HCT116 (cell line): ENCODE measurements at regions not wholly inside any gene's neighbourhood (a gene's known extent, or its start where the extent isn't known, plus 50 kb on each side); places are given as distances from the start of the nearest gene placed in this dataset.

Experiments
- ATAC-seq: fragments of 200-7000 bp; cut with Tn5 transposase; 2 replicates; pipeline ENCODE4 v1.9.1; 2020; ENCODE audit warnings: mild to moderate bottlenecking, moderate library complexity
- BruUV-seq: library from RNA; stranded (reverse); fragments of 400-500 nt; replicated peaks from 2 replicates; lab custom pipeline; 2021; lab: Mats Ljungman, UMichigan
- CTCF ChIA-PET: fragments of 300-600 bp; sonication (Branson Sonifier 250); formaldehyde crosslinking; loops from one replicate; lab custom pipeline; 2021; ENCODE audit warnings: antibody characterized with exemption; lab: Charles Lee
- POLR2A ChIA-PET: fragments of 300-600, 350-600 bp; sonication (Branson Sonifier 250); formaldehyde crosslinking; loops from one replicate; lab custom pipeline; 2021; ENCODE audit warnings: antibody characterized with exemption; lab: Charles Lee
- RAD21 ChIA-PET, 2 experiments: fragments of 300-600 bp; sonication (Branson Sonifier 250); formaldehyde crosslinking; loops; one replicate each; lab custom pipeline; 2023; ENCODE audit warnings: low total read pairs in 2 of 2; ENCODE audit not compliant: uncharacterized antibody in 2 of 2, unreplicated experiment in 2 of 2, low non-redundant PET in 1 of 2; lab: Charles Lee
- DNase-seq: peaks from one replicate; pipeline ENCODE4 v3.0.0-alpha.2; 2010; ENCODE audit warnings: low read depth, low spot score
- H2AFZ ChIP-seq: fragments of 200-600 bp; shearing (Covaris generic), sonication (generic); 2 replicates; pipeline ENCODE4 v1.6.1; 2017; ENCODE audit warnings: low read depth, mixed run types, mixed read lengths, antibody characterized with exemption, low read length; ENCODE audit not compliant: poor library complexity, severe bottlenecking
- H3K27ac ChIP-seq: 2 replicates; pipeline ENCODE4 v1.5.1; 2012; ENCODE audit warnings: low read depth, low read length
- H3K27me3 ChIP-seq: fragments of 200-600 bp; sonication (generic); 2 replicates; pipeline ENCODE4 v1.6.1; 2016; ENCODE audit warnings: mixed run types, low read length, mixed read lengths; ENCODE audit not compliant: insufficient read depth
- H3K36me3 ChIP-seq, 2 experiments: fragments of 200-500 bp in 1 of 2; fragments of 200-600 bp in 1 of 2; sonication (Bioruptor generic) in 1 of 2; sonication (generic) in 1 of 2; 2 replicates each; pipeline versions ENCODE4 v1.5.1 to v1.6.1; 2014 to 2016; ENCODE audit warnings: low read length in 2 of 2, inconsistent platforms in 1 of 2, mixed read lengths in 1 of 2, mixed run types in 1 of 2; ENCODE audit not compliant: insufficient read depth in 2 of 2, control insufficient read depth in 1 of 2
- H3K4me1 ChIP-seq, 2 experiments: fragments of 200-600 bp in 1 of 2; sonication (generic) in 1 of 2; 2 replicates each; pipeline versions ENCODE4 v1.5.1 to v1.6.1; 2012 to 2017; ENCODE audit warnings: low read length in 2 of 2, inconsistent platforms in 1 of 2, mild to moderate bottlenecking in 1 of 2, mixed read lengths in 1 of 2, mixed run types in 1 of 2, moderate library complexity in 1 of 2; ENCODE audit not compliant: insufficient read depth in 2 of 2, control insufficient read depth in 1 of 2
- H3K4me2 ChIP-seq: fragments of 200-600 bp; sonication (generic); 2 replicates; pipeline ENCODE4 v1.6.1; 2017; ENCODE audit warnings: mixed run types, low read length, mixed read lengths
- H3K4me3 ChIP-seq, 2 experiments: fragments of 200-600 bp in 1 of 2; sonication (generic) in 1 of 2; replicated peaks in 1 of 2; 2 replicates each; pipeline ENCODE4 v1.5.1; 2011 to 2016; ENCODE audit warnings: low read length in 2 of 2, control low read depth in 1 of 2, low read depth in 1 of 2, mild to moderate bottlenecking in 1 of 2, mixed read lengths in 1 of 2, mixed run types in 1 of 2
- H3K79me2 ChIP-seq: fragments of 200-600 bp; sonication (generic); 2 replicates; pipeline ENCODE4 v1.6.1; 2017; ENCODE audit warnings: mild to moderate bottlenecking, mixed run types, low read length, moderate library complexity, mixed read lengths; ENCODE audit not compliant: insufficient read depth
- H3K9ac ChIP-seq: fragments of 200-600 bp; sonication (generic); 2 replicates; pipeline ENCODE4 v1.6.1; 2016; ENCODE audit warnings: low read length, mixed read lengths
- H3K9me2 ChIP-seq: fragments of 200-600 bp; sonication (generic), shearing (Covaris generic); 2 replicates; pipeline ENCODE4 v1.6.1; 2017; ENCODE audit warnings: mixed run types, mild to moderate bottlenecking, moderate library complexity; ENCODE audit not compliant: insufficient read depth
- H3K9me3 ChIP-seq, 2 experiments: fragments of 200-500 bp in 1 of 2; fragments of 200-600 bp in 1 of 2; sonication (Bioruptor generic) in 1 of 2; sonication (generic) in 1 of 2; 2 replicates each; pipeline ENCODE4 v1.6.1; 2014 to 2017; ENCODE audit warnings: low read length in 2 of 2, mixed read lengths in 2 of 2, inconsistent platforms in 1 of 2, low read depth in 1 of 2, mild to moderate bottlenecking in 1 of 2, mixed run types in 1 of 2, moderate library complexity in 1 of 2; ENCODE audit not compliant: control insufficient read depth in 1 of 2, insufficient read depth in 1 of 2
- H4K20me1 ChIP-seq: fragments of 200-600 bp; sonication (generic), shearing (Covaris generic); 2 replicates; pipeline ENCODE4 v1.6.1; 2017; ENCODE audit warnings: mixed run types, mild to moderate bottlenecking, moderate library complexity; ENCODE audit not compliant: insufficient read depth
- CBX3 ChIP-seq: IDR thresholded peaks from 2 replicates; pipeline ENCODE4 v1.6.1; 2012; ENCODE audit warnings: low read depth
- CEBPB ChIP-seq: IDR thresholded peaks from 2 replicates; pipeline ENCODE4 v1.6.1; 2012; ENCODE audit warnings: low read depth
- EGR1 ChIP-seq: IDR thresholded peaks from 2 replicates; pipeline ENCODE4 v1.6.1; 2012; ENCODE audit warnings: low read depth
- ELF1 ChIP-seq: IDR thresholded peaks from 2 replicates; pipeline ENCODE4 v1.6.1; 2012; ENCODE audit warnings: low read depth, borderline replicate concordance
- JUND ChIP-seq: IDR thresholded peaks from 2 replicates; pipeline ENCODE4 v1.6.1; 2012
- POLR2A ChIP-seq: IDR thresholded peaks from 2 replicates; pipeline ENCODE4 v1.7.0; 2011; ENCODE audit warnings: borderline replicate concordance; ENCODE audit not compliant: insufficient read depth, insufficient read length; ENCODE audit errors: extremely low read depth
- RAD21 ChIP-seq: IDR thresholded peaks from 2 replicates; pipeline ENCODE4 v1.6.1; 2012; ENCODE audit warnings: low read depth, mild to moderate bottlenecking
- SIN3A ChIP-seq: IDR thresholded peaks from 2 replicates; pipeline ENCODE4 v1.6.1; 2012; ENCODE audit warnings: low read depth
- SP1 ChIP-seq: IDR thresholded peaks from 2 replicates; pipeline ENCODE4 v1.6.1; 2012; ENCODE audit warnings: low read depth
- ZNF274 ChIP-seq: fragments of 200-500 bp; sonication (Bioruptor generic); IDR thresholded peaks from 2 replicates; pipeline ENCODE4 v1.6.1; 2014; ENCODE audit warnings: mild to moderate bottlenecking, low read depth, low read length, inconsistent platforms
- intact Hi-C: fragments of 100-400 bp; cut with micrococcal nuclease; formaldehyde crosslinking; loops from 2 replicates; pipeline ENCODE4 v1.10.0; 2022
- TF ChIP-seq, protein P1 (sequence below), 3 experiments: fragments of 200-600 bp in 1 of 3; sonication (generic) in 1 of 3; IDR thresholded peaks in 2 of 3; conservative IDR thresholded peaks in 1 of 3; 2 replicates each; pipeline ENCODE4 v1.5.1; 2012 to 2017; ENCODE audit warnings: low read depth in 2 of 3, low read length in 2 of 3, antibody characterized with exemption in 1 of 3, borderline replicate concordance in 1 of 3, control low read depth in 1 of 3, mild to moderate bottlenecking in 1 of 3, mixed read lengths in 1 of 3, mixed run types in 1 of 3, moderate library complexity in 1 of 3; ENCODE audit not compliant: insufficient read depth in 1 of 3
- TF ChIP-seq, protein P2 (sequence below): IDR thresholded peaks from 2 replicates; pipeline ENCODE4 v1.6.1; 2012

DNA sequence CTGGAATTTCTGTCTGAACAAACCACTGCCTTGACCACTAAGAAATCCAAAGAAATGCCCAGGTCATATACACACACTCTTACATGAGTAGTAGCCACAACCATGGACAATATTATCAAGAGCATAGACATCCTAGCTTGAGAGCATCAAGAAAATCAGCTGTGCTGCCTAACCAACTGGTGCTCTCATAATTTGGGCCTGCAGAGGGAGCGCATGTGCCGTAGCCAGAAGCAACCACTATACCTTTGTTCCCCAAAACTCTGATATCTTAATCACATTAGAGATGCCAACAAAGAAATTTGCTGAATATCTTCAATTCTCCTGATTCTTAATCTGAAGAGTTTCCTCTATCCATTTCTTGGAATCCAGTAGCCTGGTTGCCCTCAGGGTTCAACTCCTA is 163.6 kb downstream of the ZNF674 start:
- intact Hi-C loops = no loop called here
- TF ChIP-seq SP1 = no peak
- TF ChIP-seq POLR2A = no peak
- peak; percentile 32; the same call in 1 of the 2 replicates for TF ChIP-seq CBX3
- TF ChIP-seq RAD21 = peak; percentile 39
- no peak for TF ChIP-seq ELF1
- TF ChIP-seq, protein P1, sequence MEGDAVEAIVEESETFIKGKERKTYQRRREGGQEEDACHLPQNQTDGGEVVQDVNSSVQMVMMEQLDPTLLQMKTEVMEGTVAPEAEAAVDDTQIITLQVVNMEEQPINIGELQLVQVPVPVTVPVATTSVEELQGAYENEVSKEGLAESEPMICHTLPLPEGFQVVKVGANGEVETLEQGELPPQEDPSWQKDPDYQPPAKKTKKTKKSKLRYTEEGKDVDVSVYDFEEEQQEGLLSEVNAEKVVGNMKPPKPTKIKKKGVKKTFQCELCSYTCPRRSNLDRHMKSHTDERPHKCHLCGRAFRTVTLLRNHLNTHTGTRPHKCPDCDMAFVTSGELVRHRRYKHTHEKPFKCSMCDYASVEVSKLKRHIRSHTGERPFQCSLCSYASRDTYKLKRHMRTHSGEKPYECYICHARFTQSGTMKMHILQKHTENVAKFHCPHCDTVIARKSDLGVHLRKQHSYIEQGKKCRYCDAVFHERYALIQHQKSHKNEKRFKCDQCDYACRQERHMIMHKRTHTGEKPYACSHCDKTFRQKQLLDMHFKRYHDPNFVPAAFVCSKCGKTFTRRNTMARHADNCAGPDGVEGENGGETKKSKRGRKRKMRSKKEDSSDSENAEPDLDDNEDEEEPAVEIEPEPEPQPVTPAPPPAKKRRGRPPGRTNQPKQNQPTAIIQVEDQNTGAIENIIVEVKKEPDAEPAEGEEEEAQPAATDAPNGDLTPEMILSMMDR (IDR thresholded peaks at IDR 0.05 in 2 of 3, conservative IDR thresholded peaks at IDR 0.05 in 1 of 3; ENCODE audit: borderline replicate concordance in 1 of 3, insufficient read depth in 1 of 3, low read depth in 2 of 3, low read length in 2 of 3) = peak in 2 of 3 experiments; percentile 21 to 36; a peak in 2 of 6 replicates
- ChIA-PET RAD21 (no interaction called here), CTCF (no interaction called here), POLR2A (no interaction called here)
- H3K27me3 ChIP-seq = no peaks in the 10 kb centered on the region
- H3K27ac ChIP-seq = no peak overlapping the region
- H2AFZ ChIP-seq = no peak overlapping the region
- peaks cover 0 to 5% of the 10 kb centered on the region in 2 experiments; a peak in 1 of 4 replicates for H3K9me3 ChIP-seq
- no peaks in the 10 kb centered on the region for H3K9me2 ChIP-seq
- ATAC-seq (peak; percentile 64; the same call in 1 of the 2 replicates), DNase-seq (peak; percentile 8)
- H3K9ac ChIP-seq = no peak overlapping the region
- peaks cover 2 to 9% of the 10 kb centered on the region in 2 experiments; a peak in 3 of 4 replicates for H3K4me1 ChIP-seq
- no peaks in the 10 kb centered on the region for H4K20me1 ChIP-seq
- H3K79me2 ChIP-seq = no peaks in the 10 kb centered on the region
- BruUV-seq = no TSS peak
- no peaks in the 10 kb centered on the region for H3K36me3 ChIP-seq
- no peak overlapping the region for H3K4me2 ChIP-seq
- H3K4me3 ChIP-seq = no peak overlapping the region

GRCh38 chrX:46380148-46380752 is 165.0 kb downstream of the ZNF674 start:
- Histone ChIP-seq H3K9me3 (peaks cover 0 to 5% of the 10 kb centered on the region in 2 experiments; a peak in 1 of 4 replicates), H2AFZ (no peak overlapping the region), H3K4me1 (peaks cover 15 to 16% of the 10 kb centered on the region in 2 experiments), H3K9me2 (no peaks in the 10 kb centered on the region), H3K36me3 (no peaks in the 10 kb centered on the region), H3K79me2 (no peaks in the 10 kb centered on the region), H3K4me3 (no peak overlapping the region), H3K9ac (no peak overlapping the region), H3K4me2 (no peak overlapping the region), H4K20me1 (no peaks in the 10 kb centered on the region), H3K27me3 (no peaks in the 10 kb centered on the region), H3K27ac (no peak overlapping the region)
- ATAC-seq (no peak), DNase-seq (no peak)
- CTCF ChIA-PET = no interaction called here
- TF ChIP-seq, protein P2, sequence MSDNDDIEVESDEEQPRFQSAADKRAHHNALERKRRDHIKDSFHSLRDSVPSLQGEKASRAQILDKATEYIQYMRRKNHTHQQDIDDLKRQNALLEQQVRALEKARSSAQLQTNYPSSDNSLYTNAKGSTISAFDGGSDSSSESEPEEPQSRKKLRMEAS = no peak
- TF ChIP-seq RAD21 (no peak), EGR1 (no peak), JUND (no peak), ZNF274 (no peak), POLR2A (no peak), SIN3A (no peak), CEBPB (no peak)
- RAD21 ChIA-PET = no interaction called here
- intact Hi-C loops = no loop called here
- no TSS peak for BruUV-seq
- POLR2A ChIA-PET = no interaction called here
